ENCODE measurements at regions not wholly inside any gene's neighbourhood (a gene's known extent, or its start where the extent isn't known, plus 50 kb on each side); places are given as distances from the start of the nearest gene placed in this dataset.

- Mint-ChIP-seq H3K27ac (no peak overlapping the region), H3K4me3 (no peak overlapping the region), H3K27me3 (peaks cover 8% of the 10 kb centered on the region), H3K36me3 (ENCODE audit: low read depth) (no peaks in the 10 kb centered on the region), H3K4me1 (ENCODE audit: low read depth) (no peaks in the 10 kb centered on the region), H3K9me3 (no peaks in the 10 kb centered on the region)
These were observed 239.1 kb downstream of the KCNS3 start for GRCh38 chr2:18117592-18117991.

GRCh38 chr2:18110222-18110621 lies 231.8 kb downstream of the KCNS3 start:
- no peaks in the 10 kb centered on the region for H3K36me3 Mint-ChIP-seq (ENCODE audit: low read depth)
- H3K9me3 Mint-ChIP-seq = no peaks in the 10 kb centered on the region
- H3K4me3 Mint-ChIP-seq = no peak overlapping the region
- H3K27me3 Mint-ChIP-seq = peaks cover 14% of the 10 kb centered on the region
- no peaks in the 10 kb centered on the region for H3K4me1 Mint-ChIP-seq (ENCODE audit: low read depth)
- H3K27ac Mint-ChIP-seq = no peak overlapping the region

- Mint-ChIP-seq H3K36me3 (ENCODE audit: low read depth) (no peaks in the 10 kb centered on the region), H3K27ac (no peak overlapping the region), H3K4me1 (ENCODE audit: low read depth) (no peaks in the 10 kb centered on the region), H3K27me3 (peaks cover 14% of the 10 kb centered on the region), H3K4me3 (no peak overlapping the region), H3K9me3 (no peaks in the 10 kb centered on the region)
These were observed 228.4 kb downstream of the KCNS3 start for GRCh38 chr2:18106841-18107240.

GRCh38 chr2:18105929-18106328 lies 227.5 kb downstream of the KCNS3 start:
- no peaks in the 10 kb centered on the region for H3K9me3 Mint-ChIP-seq
- no peaks in the 10 kb centered on the region for H3K4me1 Mint-ChIP-seq (ENCODE audit: low read depth)
- no peaks in the 10 kb centered on the region for H3K36me3 Mint-ChIP-seq (ENCODE audit: low read depth)
- no peak overlapping the region for H3K4me3 Mint-ChIP-seq
- no peak overlapping the region for H3K27ac Mint-ChIP-seq
- H3K27me3 Mint-ChIP-seq = peaks cover 14% of the 10 kb centered on the region

GRCh38 chr2:18104595-18105224 lies 226.2 kb downstream of the KCNS3 start:
- H3K9me3 Mint-ChIP-seq = no peaks in the 10 kb centered on the region
- H3K4me1 Mint-ChIP-seq (ENCODE audit: low read depth) = no peaks in the 10 kb centered on the region
- H3K27me3 Mint-ChIP-seq = peaks cover 6% of the 10 kb centered on the region
- no peak overlapping the region for H3K4me3 Mint-ChIP-seq
- no peaks in the 10 kb centered on the region for H3K36me3 Mint-ChIP-seq (ENCODE audit: low read depth)
- no peak overlapping the region for H3K27ac Mint-ChIP-seq

- Mint-ChIP-seq H3K9me3 (no peaks in the 10 kb centered on the region), H3K4me1 (ENCODE audit: low read depth) (no peaks in the 10 kb centered on the region), H3K27ac (no peak overlapping the region), H3K27me3 (peaks cover 3% of the 10 kb centered on the region), H3K4me3 (no peak overlapping the region), H3K36me3 (ENCODE audit: low read depth) (no peaks in the 10 kb centered on the region)
These were observed 218.5 kb downstream of the KCNS3 start for GRCh38 chr2:18096836-18097405.

- H3K9me3 Mint-ChIP-seq = no peaks in the 10 kb centered on the region
- H3K4me3 Mint-ChIP-seq = no peak overlapping the region
- no peak overlapping the region for H3K27ac Mint-ChIP-seq
- H3K36me3 Mint-ChIP-seq (ENCODE audit: low read depth) = no peaks in the 10 kb centered on the region
- H3K4me1 Mint-ChIP-seq (ENCODE audit: low read depth) = no peaks in the 10 kb centered on the region
- H3K27me3 Mint-ChIP-seq = peaks cover 3% of the 10 kb centered on the region
These were observed 215.8 kb downstream of the KCNS3 start for GRCh38 chr2:18094277-18094676.

GRCh38 chr2:18093196-18093595 lies 214.7 kb downstream of the KCNS3 start:
- no peaks in the 10 kb centered on the region for H3K36me3 Mint-ChIP-seq (ENCODE audit: low read depth)
- no peak overlapping the region for H3K27ac Mint-ChIP-seq
- H3K4me1 Mint-ChIP-seq (ENCODE audit: low read depth) = no peaks in the 10 kb centered on the region
- H3K27me3 Mint-ChIP-seq = peaks cover 3% of the 10 kb centered on the region
- no peaks in the 10 kb centered on the region for H3K9me3 Mint-ChIP-seq
- no peak overlapping the region for H3K4me3 Mint-ChIP-seq

- Mint-ChIP-seq H3K27ac (no peak overlapping the region), H3K9me3 (no peaks in the 10 kb centered on the region), H3K4me1 (ENCODE audit: low read depth) (no peaks in the 10 kb centered on the region), H3K27me3 (peaks cover 5% of the 10 kb centered on the region), H3K4me3 (no peak overlapping the region), H3K36me3 (ENCODE audit: low read depth) (no peaks in the 10 kb centered on the region)
These were observed 214.3 kb downstream of the KCNS3 start for GRCh38 chr2:18092760-18093159.

GRCh38 chr2:18085593-18085992 lies 207.1 kb downstream of the KCNS3 start:
- Mint-ChIP-seq H3K27ac (no peak overlapping the region), H3K27me3 (peaks cover 10% of the 10 kb centered on the region), H3K4me1 (ENCODE audit: low read depth) (no peaks in the 10 kb centered on the region), H3K9me3 (peaks cover 4% of the 10 kb centered on the region), H3K36me3 (ENCODE audit: low read depth) (no peaks in the 10 kb centered on the region), H3K4me3 (no peak overlapping the region)

- Mint-ChIP-seq H3K27ac (no peak overlapping the region), H3K27me3 (peaks cover 10% of the 10 kb centered on the region), H3K9me3 (peaks cover 4% of the 10 kb centered on the region), H3K4me3 (no peak overlapping the region), H3K36me3 (ENCODE audit: low read depth) (no peaks in the 10 kb centered on the region), H3K4me1 (ENCODE audit: low read depth) (no peaks in the 10 kb centered on the region)
These were observed 205.9 kb downstream of the KCNS3 start for GRCh38 chr2:18084376-18084775.

GRCh38 chr2:18083806-18084205 lies 205.3 kb downstream of the KCNS3 start:
- H3K27ac Mint-ChIP-seq = no peak overlapping the region
- H3K4me1 Mint-ChIP-seq (ENCODE audit: low read depth) = no peaks in the 10 kb centered on the region
- no peaks in the 10 kb centered on the region for H3K36me3 Mint-ChIP-seq (ENCODE audit: low read depth)
- H3K9me3 Mint-ChIP-seq = peaks cover 4% of the 10 kb centered on the region
- no peak overlapping the region for H3K4me3 Mint-ChIP-seq
- H3K27me3 Mint-ChIP-seq = peaks cover 10% of the 10 kb centered on the region

GRCh38 chr2:18078216-18078615 lies 199.7 kb downstream of the KCNS3 start:
- H3K27ac Mint-ChIP-seq = no peak overlapping the region
- H3K4me1 Mint-ChIP-seq (ENCODE audit: low read depth) = no peaks in the 10 kb centered on the region
- H3K36me3 Mint-ChIP-seq (ENCODE audit: low read depth) = no peaks in the 10 kb centered on the region
- H3K9me3 Mint-ChIP-seq = peaks cover 4% of the 10 kb centered on the region
- no peak overlapping the region for H3K4me3 Mint-ChIP-seq
- H3K27me3 Mint-ChIP-seq = peaks cover 2% of the 10 kb centered on the region

GRCh38 chr2:18077704-18078103 lies 199.2 kb downstream of the KCNS3 start:
- H3K27me3 Mint-ChIP-seq = peaks cover 8% of the 10 kb centered on the region
- peaks cover 4% of the 10 kb centered on the region for H3K9me3 Mint-ChIP-seq
- H3K27ac Mint-ChIP-seq = no peak overlapping the region
- no peaks in the 10 kb centered on the region for H3K4me1 Mint-ChIP-seq (ENCODE audit: low read depth)
- H3K36me3 Mint-ChIP-seq (ENCODE audit: low read depth) = no peaks in the 10 kb centered on the region
- no peak overlapping the region for H3K4me3 Mint-ChIP-seq

- Mint-ChIP-seq H3K36me3 (ENCODE audit: low read depth) (no peaks in the 10 kb centered on the region), H3K9me3 (peaks cover 4% of the 10 kb centered on the region), H3K27ac (no peak overlapping the region), H3K4me3 (no peak overlapping the region), H3K27me3 (peaks cover 8% of the 10 kb centered on the region), H3K4me1 (ENCODE audit: low read depth) (no peaks in the 10 kb centered on the region)
These were observed 198.8 kb downstream of the KCNS3 start for GRCh38 chr2:18077231-18077630.

GRCh38 chr2:18074476-18074875 lies 196.0 kb downstream of the KCNS3 start:
- no peaks in the 10 kb centered on the region for H3K9me3 Mint-ChIP-seq
- no peak overlapping the region for H3K4me3 Mint-ChIP-seq
- H3K36me3 Mint-ChIP-seq (ENCODE audit: low read depth) = no peaks in the 10 kb centered on the region
- no peaks in the 10 kb centered on the region for H3K4me1 Mint-ChIP-seq (ENCODE audit: low read depth)
- H3K27me3 Mint-ChIP-seq = peaks cover 16% of the 10 kb centered on the region
- H3K27ac Mint-ChIP-seq = no peak overlapping the region
